ENCODE measurements at regions not wholly inside any gene's neighbourhood (a gene's known extent, or its start where the extent isn't known, plus 50 kb on each side); places are given as distances from the start of the nearest gene placed in this dataset.
A peak's percentile ranks its signal among the peaks of the same experiment; 100 is the strongest.

DNA sequence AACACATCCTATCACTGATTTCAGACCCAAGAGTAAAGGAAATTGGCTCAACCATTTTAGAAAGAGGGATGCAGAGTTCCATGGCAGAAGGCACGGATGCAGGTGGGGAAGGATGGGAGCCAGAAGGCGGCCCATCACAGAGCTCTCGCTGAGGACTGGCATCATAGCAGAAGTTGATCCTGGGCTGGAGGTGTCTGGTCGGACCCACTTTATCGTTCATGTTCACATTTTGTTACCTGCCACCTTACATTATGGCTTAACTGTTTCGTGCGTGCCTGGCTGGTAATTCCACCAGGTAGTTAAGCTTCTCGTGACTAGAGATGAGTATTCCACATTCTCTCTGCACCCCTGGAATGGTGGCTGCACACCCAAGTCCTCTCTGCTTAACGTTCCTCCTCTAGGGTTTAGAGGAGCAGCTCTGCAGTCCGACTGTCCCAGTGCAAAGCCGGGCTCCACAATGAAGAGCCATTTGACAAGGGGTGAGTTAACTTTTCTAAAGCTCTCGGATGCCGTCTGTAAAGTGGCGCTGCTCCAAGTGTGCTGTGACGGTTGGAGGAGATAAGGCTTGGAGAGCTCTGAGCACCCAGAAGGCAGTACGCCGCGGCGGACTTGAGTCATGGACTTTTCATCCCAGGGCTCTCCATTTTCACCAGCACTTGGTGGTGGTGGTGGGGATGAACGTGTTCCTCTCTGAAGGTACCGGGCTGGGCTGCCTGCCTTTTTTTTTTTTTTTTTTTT lies 157.1 kb upstream of the SHH start:
- FAIRE-seq = no peak
- no peak for DNase-seq (ENCODE audit: insufficient read length, low spot score)

DNA sequence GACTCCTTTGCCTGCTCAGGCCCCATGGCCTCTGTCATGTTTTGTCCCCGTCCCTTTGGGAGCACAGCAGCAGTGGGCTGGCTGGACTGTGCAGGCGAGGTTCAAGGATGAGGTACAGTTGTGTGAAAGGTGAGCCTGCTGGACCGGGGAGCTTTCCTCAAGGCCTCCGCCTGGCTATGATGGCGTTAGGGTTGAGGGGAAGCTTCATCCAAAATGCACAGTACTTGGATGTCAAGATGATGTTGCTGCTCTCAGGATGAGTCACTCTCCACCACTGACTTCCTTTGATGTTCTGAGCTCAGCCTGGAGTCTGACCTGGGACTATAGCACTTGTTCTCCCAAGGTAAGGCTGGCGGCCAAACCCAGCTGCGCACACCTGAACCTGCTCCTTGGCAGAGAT lies 152.7 kb upstream of the SHH start:
- DNase-seq (ENCODE audit: insufficient read length, low spot score) = no peak
- no peak for TF ChIP-seq TAF1 (IDR thresholded peaks at IDR 0.05; ENCODE audit: low read depth, low read length)
- TF ChIP-seq POU2F2 (IDR thresholded peaks at IDR 0.05; ENCODE audit: low read depth, low read length) = no peak
- no peak for TF ChIP-seq PAX5 (IDR thresholded peaks at IDR 0.05; ENCODE audit: insufficient read depth, low read length, severe bottlenecking)
- no peak for TF ChIP-seq POLR2AphosphoS5 (IDR thresholded peaks at IDR 0.05; ENCODE audit: low read depth, low read length)
- no peak for TF ChIP-seq POLR2A (IDR thresholded peaks at IDR 0.05; ENCODE audit: low read depth, low read length)
- TF ChIP-seq SPI1 (IDR thresholded peaks at IDR 0.05; ENCODE audit: low read depth, low read length) = no peak
- peak; percentile 66 for FAIRE-seq

More for the DNA sequence above, 157.1 kb upstream of the SHH start:
- no peak for TF ChIP-seq POLR2AphosphoS5 (IDR thresholded peaks at IDR 0.05; ENCODE audit: low read depth, low read length)
- no peak for TF ChIP-seq PAX5 (IDR thresholded peaks at IDR 0.05; ENCODE audit: insufficient read depth, low read length, severe bottlenecking)
- TF ChIP-seq POLR2A (IDR thresholded peaks at IDR 0.05; ENCODE audit: low read depth, low read length) = no peak
- TF ChIP-seq SPI1 (IDR thresholded peaks at IDR 0.05; ENCODE audit: low read depth, low read length) = no peak
- TF ChIP-seq TAF1 (IDR thresholded peaks at IDR 0.05; ENCODE audit: low read depth, low read length) = no peak
- no peak for TF ChIP-seq POU2F2 (IDR thresholded peaks at IDR 0.05; ENCODE audit: low read depth, low read length)

DNA sequence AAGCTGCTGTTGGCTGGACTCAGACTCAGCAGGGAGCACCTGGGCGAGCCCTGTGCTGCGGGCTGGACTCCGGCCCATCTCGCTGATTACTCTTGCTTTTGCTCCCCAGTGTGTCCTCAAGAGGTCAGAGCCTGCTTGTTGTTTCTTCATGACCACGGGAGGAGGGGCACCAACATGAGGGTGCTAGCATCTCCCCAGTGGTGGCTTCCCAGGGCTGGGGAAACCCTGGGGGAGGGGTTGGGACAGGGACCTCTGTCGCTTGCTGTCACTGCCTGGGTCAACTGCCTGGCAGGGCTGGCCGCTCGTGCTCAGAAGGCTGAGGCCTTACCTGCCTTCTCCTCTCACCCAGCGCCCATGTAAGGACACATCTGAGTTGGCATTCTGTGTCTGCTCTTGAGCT lies 152.3 kb upstream of the SHH start:
- FAIRE-seq (no peak), DNase-seq (ENCODE audit: insufficient read length, low spot score) (no peak)
- TF ChIP-seq POU2F2 (IDR thresholded peaks at IDR 0.05; ENCODE audit: low read depth, low read length) (no peak), TAF1 (IDR thresholded peaks at IDR 0.05; ENCODE audit: low read depth, low read length) (no peak), POLR2AphosphoS5 (IDR thresholded peaks at IDR 0.05; ENCODE audit: low read depth, low read length) (no peak), POLR2A (IDR thresholded peaks at IDR 0.05; ENCODE audit: low read depth, low read length) (no peak), SPI1 (IDR thresholded peaks at IDR 0.05; ENCODE audit: low read depth, low read length) (no peak), PAX5 (IDR thresholded peaks at IDR 0.05; ENCODE audit: insufficient read depth, low read length, severe bottlenecking) (no peak)

DNA sequence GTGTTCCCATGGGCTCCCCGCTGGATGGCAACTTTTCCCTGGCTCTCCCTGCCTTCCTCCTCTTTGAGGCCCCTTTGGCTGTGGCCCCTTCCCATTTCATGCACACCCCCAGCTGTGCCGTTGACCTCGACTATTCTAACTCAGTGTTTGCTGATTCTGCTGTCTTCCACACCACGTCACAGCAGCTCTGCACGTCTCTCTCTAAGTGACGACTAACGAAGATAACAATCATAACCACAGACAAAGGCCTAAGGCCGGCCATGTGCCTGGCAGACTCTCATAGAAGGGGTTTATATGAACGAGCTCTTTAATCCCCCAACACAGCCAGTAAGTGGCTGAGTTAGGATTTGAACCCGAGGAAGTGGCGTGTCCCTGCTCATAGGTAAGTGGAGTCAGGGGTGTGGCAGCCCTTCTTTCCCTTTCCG lies 151.5 kb upstream of the SHH start:
- no peak for FAIRE-seq
- TF ChIP-seq POLR2AphosphoS5 (IDR thresholded peaks at IDR 0.05; ENCODE audit: low read depth, low read length) (no peak), PAX5 (IDR thresholded peaks at IDR 0.05; ENCODE audit: insufficient read depth, low read length, severe bottlenecking) (no peak), POLR2A (IDR thresholded peaks at IDR 0.05; ENCODE audit: low read depth, low read length) (no peak), POU2F2 (IDR thresholded peaks at IDR 0.05; ENCODE audit: low read depth, low read length) (no peak), SPI1 (IDR thresholded peaks at IDR 0.05; ENCODE audit: low read depth, low read length) (no peak), TAF1 (IDR thresholded peaks at IDR 0.05; ENCODE audit: low read depth, low read length) (no peak)
- DNase-seq (ENCODE audit: insufficient read length, low spot score) = no peak

DNA sequence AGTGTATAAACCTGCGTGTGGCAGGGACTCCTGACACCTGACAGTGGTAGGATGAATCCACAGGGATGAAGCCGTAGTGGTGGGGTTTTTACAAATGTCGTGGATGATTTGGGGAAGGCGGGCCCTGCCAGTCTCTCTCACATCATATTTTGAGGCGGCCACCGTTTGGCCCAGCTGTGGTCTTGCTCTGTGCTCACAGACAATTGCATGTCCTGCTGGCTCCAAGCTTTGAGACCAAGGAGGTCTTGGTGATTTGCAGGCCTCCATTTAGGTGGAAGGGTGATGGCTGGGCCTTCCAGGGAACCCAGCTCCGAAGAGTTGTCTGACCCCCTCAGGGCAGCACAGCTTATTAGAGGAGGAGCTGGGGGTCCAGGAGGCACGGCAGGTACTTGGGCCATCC lies 151.1 kb upstream of the SHH start:
- no peak for DNase-seq (ENCODE audit: insufficient read length, low spot score)
- FAIRE-seq = no peak
- TF ChIP-seq POLR2AphosphoS5 (IDR thresholded peaks at IDR 0.05; ENCODE audit: low read depth, low read length) = no peak
- no peak for TF ChIP-seq PAX5 (IDR thresholded peaks at IDR 0.05; ENCODE audit: insufficient read depth, low read length, severe bottlenecking)
- TF ChIP-seq POU2F2 (IDR thresholded peaks at IDR 0.05; ENCODE audit: low read depth, low read length) = no peak
- no peak for TF ChIP-seq TAF1 (IDR thresholded peaks at IDR 0.05; ENCODE audit: low read depth, low read length)
- no peak for TF ChIP-seq POLR2A (IDR thresholded peaks at IDR 0.05; ENCODE audit: low read depth, low read length)
- TF ChIP-seq SPI1 (IDR thresholded peaks at IDR 0.05; ENCODE audit: low read depth, low read length) = no peak

DNA sequence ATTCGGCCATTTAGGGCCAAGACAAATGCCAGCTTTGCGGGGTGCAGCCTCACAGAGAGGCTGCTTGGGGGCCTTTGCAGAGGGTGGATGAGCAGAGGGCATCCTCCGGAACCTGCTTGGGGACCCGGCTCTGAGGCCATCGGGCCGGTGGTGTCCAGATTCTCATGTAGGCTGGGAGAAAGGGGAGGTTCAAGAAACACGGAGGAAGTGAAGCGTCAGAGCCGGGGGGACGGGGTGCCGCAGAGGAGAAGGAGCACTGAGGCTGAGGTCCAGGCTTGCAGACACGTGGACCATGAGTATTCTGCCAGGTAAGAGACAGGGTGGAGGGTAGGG lies 150.7 kb upstream of the SHH start:
- no peak for TF ChIP-seq POU2F2 (IDR thresholded peaks at IDR 0.05; ENCODE audit: low read depth, low read length)
- TF ChIP-seq PAX5 (IDR thresholded peaks at IDR 0.05; ENCODE audit: insufficient read depth, low read length, severe bottlenecking) = no peak
- TF ChIP-seq TAF1 (IDR thresholded peaks at IDR 0.05; ENCODE audit: low read depth, low read length) = no peak
- TF ChIP-seq POLR2A (IDR thresholded peaks at IDR 0.05; ENCODE audit: low read depth, low read length) = no peak
- TF ChIP-seq POLR2AphosphoS5 (IDR thresholded peaks at IDR 0.05; ENCODE audit: low read depth, low read length) = no peak
- no peak for TF ChIP-seq SPI1 (IDR thresholded peaks at IDR 0.05; ENCODE audit: low read depth, low read length)
- FAIRE-seq (no peak), DNase-seq (ENCODE audit: insufficient read length, low spot score) (no peak)

DNA sequence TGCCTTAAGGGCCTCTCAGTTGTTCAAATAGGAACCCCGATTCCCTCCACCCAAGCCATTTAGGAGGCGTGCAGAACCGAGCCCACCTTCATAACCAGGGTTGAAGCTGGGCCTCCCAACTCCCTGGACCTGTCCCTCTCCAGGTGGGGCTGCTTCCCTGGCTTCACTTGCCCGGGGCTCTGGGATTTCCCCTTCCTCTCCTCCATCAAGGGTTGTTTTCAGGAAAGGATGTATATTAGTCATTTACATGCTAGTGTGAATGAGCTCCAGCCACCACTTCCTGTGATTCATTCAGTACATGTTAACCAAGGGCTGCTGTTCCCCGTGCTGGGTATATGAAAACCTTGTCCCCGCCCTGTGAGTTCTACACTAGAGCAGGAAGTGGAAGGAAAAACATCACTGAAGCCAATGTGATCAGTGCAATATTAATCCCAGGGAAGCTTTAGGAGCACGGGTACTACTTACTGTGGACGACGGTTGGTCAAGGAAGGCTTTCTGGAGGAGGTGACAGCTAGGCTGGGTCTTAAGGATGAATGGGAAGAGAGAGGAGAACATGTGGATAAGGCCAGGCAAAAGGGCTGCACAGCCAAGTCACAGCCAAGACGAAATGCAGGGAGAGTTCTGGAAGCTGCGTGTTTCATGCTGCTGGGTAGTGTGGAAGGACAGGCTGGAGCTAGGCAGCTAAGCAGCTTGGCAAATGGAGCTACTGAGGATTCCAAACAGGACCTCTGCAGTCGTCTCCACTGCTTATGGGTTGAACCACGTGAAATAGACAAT lies 150.1 kb upstream of the SHH start:
- peak; percentile 79 for FAIRE-seq
- peak; percentile 50 for DNase-seq (ENCODE audit: insufficient read length, low spot score)
- no peak for TF ChIP-seq POU2F2 (IDR thresholded peaks at IDR 0.05; ENCODE audit: low read depth, low read length)
- TF ChIP-seq SPI1 (IDR thresholded peaks at IDR 0.05; ENCODE audit: low read depth, low read length) = no peak
- TF ChIP-seq TAF1 (IDR thresholded peaks at IDR 0.05; ENCODE audit: low read depth, low read length) = no peak
- no peak for TF ChIP-seq POLR2AphosphoS5 (IDR thresholded peaks at IDR 0.05; ENCODE audit: low read depth, low read length)
- TF ChIP-seq POLR2A (IDR thresholded peaks at IDR 0.05; ENCODE audit: low read depth, low read length) = no peak
- TF ChIP-seq PAX5 (IDR thresholded peaks at IDR 0.05; ENCODE audit: insufficient read depth, low read length, severe bottlenecking) = no peak

DNA sequence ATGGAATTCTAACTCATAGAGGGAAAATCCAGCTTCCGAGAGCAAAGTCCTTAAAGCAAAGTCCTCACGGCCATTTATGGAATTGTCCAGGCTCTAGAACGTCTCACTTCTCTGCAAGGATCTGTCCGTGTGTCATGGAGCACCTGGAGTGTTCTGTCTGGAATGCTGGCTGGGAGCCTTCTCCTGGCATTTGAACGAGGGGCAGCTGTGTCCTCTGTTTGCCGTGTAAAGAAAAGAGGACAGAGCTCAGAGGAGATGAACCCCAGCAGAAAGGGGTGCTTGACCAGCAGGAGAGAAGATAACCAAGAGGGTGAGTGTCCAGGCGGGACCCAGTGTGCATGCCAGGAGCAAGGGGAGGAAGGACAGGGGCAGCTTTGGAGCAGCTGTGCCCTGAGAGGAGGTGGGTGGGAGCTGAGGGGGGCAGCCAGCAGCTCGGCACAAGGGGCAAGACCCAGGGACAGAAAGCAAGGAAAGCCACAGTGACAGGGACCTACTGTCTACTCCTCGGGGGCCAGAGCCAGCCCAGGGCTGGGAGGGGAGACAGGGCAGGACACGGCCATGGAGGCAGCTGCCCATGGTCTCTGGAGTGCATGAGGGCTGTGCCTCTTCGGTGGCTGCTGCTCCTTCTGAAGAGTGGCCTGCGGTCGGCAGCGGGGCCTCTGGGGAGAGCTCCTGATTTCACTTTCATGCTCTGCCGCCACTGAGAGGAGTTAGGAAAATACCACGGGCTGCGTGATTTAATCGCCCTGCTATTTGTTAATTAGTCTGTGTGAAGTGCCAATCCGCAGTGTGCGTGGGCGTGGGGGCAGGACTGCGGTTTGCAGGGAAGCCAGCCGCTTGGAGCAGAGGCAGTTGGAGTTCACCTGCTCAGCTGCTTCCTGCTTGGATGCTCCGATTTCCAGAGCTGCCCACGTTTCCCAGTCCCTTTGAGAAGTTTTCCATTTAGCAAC lies 149.3 kb upstream of the SHH start:
- no peak for TF ChIP-seq TAF1 (IDR thresholded peaks at IDR 0.05; ENCODE audit: low read depth, low read length)
- TF ChIP-seq POU2F2 (IDR thresholded peaks at IDR 0.05; ENCODE audit: low read depth, low read length) = no peak
- no peak for TF ChIP-seq SPI1 (IDR thresholded peaks at IDR 0.05; ENCODE audit: low read depth, low read length)
- TF ChIP-seq PAX5 (IDR thresholded peaks at IDR 0.05; ENCODE audit: insufficient read depth, low read length, severe bottlenecking) = no peak
- no peak for TF ChIP-seq POLR2A (IDR thresholded peaks at IDR 0.05; ENCODE audit: low read depth, low read length)
- no peak for TF ChIP-seq POLR2AphosphoS5 (IDR thresholded peaks at IDR 0.05; ENCODE audit: low read depth, low read length)
- DNase-seq (ENCODE audit: insufficient read length, low spot score) (no peak), FAIRE-seq (no peak)
